T-helper 1 cell treated with Interleukin-12 subunit alpha and Interleukin-12 subunit beta and Interleukin-4 antibody, amounts not matched to agents 30 ng/mL and 1 ng/mL, for 36 hours (primary cell): ENCODE measurements at regions not wholly inside any gene's neighbourhood (a gene's known extent, or its start where the extent isn't known, plus 50 kb on each side); places are given as distances from the start of the nearest gene placed in this dataset.
"Not testable (repeated sequence)": the region's sequence is repeated elsewhere in the genome, so short reads cannot be mapped to it uniquely, and the experiment has no call there.

Experiments used
- intact Hi-C: fragments of 100-400 bp; cut with micrococcal nuclease; formaldehyde crosslinking; loops from one replicate; pipeline ENCODE4 v1.15.1; 2024

DNA sequence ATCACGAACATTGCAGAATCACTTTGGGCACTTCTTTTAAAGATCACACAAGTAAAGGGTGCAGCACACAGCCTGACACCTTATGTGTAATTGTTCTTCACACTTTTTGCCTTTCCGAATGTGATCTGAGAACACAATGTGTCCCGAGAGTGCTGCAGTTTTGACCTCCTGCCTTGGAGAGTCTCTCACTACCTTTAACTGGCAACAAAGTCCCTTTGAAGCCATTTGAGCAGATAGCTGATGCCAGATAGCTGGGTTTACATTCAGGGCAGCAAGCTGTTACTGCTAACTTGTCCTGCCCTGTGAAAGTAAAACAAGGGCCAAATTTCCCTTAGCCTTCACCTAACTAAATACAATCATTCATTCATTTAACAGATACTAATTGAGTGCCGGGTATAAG, 411.0 kb upstream of the DYNLRB2 start:
- intact Hi-C loops = no loop called here

GRCh38 chr16:80125677-80126076, 415.1 kb upstream of the DYNLRB2 start:
- intact Hi-C loops = no loop called here

DNA sequence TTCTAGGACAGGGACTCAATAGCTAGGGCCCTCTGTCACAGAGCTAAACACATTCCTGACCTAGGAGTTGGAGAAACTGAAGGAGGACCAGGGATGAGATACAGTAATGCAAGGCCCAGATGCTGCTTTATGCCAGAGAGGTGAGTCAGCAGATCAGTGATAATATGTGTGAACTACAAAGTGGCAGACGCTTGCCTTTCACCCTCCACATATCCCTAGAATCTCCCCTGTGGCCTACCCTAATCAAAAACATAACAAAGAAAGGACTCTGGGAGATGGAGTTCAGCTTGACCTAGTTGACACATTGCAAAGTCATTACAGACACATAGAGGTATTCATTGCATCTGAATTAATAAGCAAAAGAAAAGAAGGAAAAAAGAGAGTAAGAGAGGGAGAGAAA, 417.6 kb upstream of the DYNLRB2 start:
- intact Hi-C loops = no loop called here

DNA sequence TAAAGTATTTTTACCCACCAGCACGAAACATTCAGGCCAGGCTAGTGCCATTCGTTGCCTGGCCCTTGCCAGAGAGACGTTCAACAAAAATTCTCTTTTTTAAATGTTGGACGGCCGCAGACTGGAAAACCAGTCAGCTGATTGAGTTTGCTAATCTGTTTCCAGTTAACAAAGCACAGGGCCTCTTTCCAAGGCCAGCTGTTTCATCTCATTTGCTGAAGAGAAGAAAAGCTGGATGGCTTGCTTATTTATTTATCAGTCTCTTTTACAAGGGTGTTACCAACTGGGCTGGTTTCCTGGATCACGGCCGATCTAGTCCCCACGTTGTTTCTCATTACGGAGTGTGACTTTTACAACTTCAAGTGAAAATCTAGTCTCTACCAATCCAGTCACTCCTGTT, 418.7 kb upstream of the DYNLRB2 start:
- intact Hi-C loops = no loop called here

DNA sequence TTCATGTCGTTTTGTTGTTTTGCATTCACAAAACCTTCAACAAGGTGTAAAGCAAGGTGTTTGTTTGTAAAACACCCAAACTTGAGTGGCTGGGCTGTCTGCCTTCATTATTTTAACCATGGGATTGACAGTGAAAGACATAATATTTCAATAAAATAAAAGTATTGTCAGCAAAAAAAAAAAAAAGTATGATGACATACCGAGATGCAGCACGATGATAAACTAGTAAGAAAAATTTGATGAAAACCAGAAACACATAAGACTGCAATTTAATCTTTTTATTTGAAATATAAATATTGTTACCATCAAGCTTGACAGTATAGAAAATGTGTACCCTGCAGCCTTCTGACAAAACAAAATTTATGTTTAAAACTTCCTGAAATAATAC, 419.3 kb upstream of the DYNLRB2 start:
- intact Hi-C loops = no loop called here

- intact Hi-C loops = no loop called here
These were observed 419.8 kb upstream of the DYNLRB2 start for GRCh38 chr16:80120899-80121521.

GRCh38 chr16:80117556-80118130, 423.1 kb upstream of the DYNLRB2 start:
- intact Hi-C loops = no loop called here

DNA sequence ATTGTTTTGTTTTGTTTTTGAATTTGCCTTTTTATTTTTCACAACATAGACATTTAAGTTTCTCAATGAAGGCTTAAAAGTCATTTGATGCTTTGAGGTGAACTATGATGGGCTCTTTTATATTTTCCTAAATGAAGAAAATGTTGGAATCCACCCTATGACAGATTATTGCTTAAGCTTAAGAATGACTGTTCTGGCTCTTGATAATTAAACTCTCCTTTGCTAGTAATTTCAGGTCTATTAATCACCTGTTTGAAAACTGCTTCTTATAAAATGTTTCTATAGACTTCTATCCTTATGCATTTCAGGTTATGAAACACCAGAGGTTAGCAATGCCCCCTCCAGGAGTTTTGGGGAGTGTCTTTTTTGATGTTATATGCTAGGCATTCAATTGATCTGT, 424.1 kb upstream of the DYNLRB2 start:
- intact Hi-C loops = no loop called here

DNA sequence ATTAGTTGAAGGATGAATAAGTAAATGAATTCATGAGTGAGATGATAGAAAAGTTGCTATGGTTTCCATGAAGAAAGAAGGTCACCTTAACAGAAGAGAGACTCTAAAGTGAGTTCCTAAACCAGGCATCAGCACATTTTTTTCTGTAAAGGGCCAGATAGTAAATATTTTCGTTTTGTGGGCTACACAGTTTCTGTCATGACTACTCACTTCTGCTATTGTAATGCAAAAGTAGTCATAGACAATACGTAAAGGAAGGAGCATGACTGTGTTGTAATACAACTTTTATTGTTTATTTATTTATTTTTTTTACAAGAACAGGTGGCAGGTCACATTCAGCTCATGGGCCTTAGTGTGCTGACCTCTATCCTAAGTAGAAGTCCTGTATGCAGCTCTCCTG, 426.1 kb upstream of the DYNLRB2 start:
- intact Hi-C loops = no loop called here

- intact Hi-C loops = no loop called here
These were observed 426.8 kb upstream of the DYNLRB2 start for GRCh38 chr16:80113873-80114574.

DNA sequence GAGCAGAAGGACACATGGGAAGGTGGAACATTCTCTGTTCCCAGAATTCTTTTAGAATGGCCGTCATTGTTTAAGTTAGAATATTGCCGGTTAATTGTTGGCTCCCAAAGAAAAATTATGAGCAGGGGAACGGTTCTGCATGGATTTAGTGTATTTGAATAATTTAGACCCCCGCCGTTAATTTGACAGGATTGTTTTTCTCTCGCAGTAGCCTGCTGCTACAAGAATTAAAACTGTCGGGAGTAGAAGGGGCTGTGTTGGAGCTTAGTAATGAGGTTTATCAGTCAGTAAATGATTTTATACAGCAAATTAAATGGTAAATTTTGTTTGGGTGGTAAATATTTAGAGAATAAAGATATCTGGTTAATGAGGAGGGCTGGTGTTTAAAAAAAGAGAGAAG, 431.2 kb upstream of the DYNLRB2 start:
- intact Hi-C loops = no loop called here

GRCh38 chr16:80107900-80108299, 432.9 kb upstream of the DYNLRB2 start:
- intact Hi-C loops = no loop called here

DNA sequence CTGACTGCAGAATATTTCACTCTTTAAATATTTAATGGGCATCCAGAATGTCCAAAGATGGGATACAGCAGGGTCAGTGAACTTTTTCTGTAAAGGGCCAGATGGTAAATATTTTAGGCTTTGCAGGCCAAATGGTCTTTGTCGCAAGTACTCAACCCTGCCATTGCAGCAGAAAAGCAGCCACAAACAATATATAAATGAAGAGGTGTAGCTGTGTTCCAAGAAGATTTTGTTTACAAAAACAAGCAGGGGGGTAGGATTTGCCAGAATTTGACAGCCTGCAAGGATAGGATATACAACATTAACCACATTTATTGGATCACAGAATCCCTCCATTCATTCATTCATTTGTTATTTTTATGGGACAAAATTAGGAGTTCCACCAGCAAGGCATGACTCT, 435.0 kb upstream of the DYNLRB2 start:
- intact Hi-C loops = no loop called here

DNA sequence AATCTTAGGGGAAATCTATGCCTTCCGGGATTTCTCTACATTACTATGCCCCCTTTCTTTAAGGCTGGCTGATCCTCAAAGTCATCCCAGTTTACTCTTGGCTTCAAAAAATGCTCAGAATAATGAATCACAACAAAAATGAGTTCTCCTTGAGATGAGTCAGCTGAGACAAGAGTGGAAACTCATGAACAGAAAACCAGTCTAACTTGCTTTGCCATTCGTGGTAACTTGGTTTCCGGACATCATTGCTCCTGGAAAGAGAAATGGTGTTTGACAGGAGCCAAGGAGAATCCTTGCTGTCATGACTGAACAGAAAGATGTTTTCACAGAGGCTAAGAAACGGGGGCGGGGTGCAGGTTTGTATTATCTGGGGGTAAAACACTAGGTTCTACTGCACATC, 435.6 kb upstream of the DYNLRB2 start:
- intact Hi-C loops = no loop called here

- intact Hi-C loops = no loop called here
These were observed 436.4 kb upstream of the DYNLRB2 start for GRCh38 chr16:80104401-80104800.

DNA sequence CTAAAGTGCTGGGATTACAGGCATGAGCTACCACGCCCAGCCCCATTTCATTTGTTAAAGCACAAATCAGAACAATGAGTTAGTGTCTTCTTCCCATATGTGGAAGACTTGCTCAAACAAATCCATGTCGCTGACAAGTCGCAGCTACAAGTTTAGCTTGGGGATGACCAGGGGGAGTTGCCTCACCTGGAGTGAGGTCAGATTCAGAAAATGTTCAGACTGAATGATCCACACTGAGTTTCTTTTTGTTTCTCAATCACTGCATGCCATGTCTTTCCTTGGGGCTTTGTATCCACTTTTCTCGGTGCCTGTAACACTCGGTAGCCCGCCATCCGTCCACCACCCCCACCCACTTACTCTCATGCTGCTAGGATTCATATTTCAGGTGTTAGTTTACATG, 437.3 kb upstream of the DYNLRB2 start:
- intact Hi-C loops = no loop called here

- intact Hi-C loops = no loop called here
These were observed 439.8 kb upstream of the DYNLRB2 start for GRCh38 chr16:80100846-80101451.

GRCh38 chr16:80100186-80100585, 440.6 kb upstream of the DYNLRB2 start:
- intact Hi-C loops = no loop called here

DNA sequence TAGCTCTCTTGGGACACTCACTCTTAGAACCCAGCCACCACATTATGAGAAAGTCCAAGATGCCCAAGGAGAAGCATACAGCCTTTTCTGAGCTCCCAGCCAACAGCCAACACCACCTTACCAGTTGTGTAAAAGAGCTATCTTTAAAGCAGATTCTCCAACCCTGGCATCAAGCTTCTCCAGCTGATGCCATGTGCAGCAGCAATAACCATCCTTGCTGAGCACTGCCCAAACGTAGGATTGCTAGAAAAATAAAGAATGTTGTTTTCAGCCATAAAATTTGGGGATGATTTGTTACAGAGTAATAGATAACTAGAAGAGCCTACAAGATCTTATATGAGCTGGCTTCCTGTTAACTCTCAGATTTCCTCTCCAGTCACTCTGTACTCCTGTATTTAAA, 443.7 kb upstream of the DYNLRB2 start:
- intact Hi-C loops = no loop called here

DNA sequence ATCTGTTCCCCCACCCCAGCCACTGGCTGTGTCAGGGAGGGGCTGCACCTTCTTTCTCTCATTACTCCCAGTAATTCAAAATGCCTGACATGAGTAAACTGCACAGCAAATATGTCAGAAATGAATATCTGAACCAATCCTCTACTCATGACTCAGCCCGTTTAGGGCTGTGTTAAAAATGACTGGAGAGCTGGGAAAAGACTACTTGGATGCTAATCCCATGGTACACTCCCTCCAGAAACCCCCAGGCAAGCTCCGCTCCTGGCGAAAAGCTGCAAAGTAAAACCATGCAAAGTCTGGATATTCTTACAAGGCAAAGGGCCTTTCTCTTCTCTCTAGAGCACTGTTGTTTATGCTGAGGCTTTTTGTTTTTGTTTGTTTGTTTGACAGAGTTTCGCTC, 448.1 kb upstream of the DYNLRB2 start:
- intact Hi-C loops = no loop called here

DNA sequence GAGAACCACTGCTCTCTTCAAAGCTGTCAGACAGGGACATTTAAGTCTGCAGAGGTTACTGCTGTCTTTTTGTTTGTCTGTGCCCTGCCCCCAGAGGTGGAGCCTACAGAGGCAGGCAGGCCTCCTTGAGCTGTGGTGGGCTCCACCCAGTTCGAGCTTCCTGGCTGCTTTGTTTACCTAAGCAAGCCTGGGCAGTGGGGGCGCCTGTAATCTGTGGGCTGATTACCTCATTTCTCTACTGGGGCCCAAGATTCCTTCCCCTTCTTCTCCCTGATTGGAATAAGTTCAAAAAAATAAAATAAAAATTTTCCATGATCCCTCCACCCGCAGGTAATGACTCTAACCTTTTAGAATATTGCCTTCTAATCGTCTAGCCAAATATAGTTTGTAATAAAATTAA, 449.3 kb upstream of the DYNLRB2 start:
- intact Hi-C loops = not testable (repeated sequence)

DNA sequence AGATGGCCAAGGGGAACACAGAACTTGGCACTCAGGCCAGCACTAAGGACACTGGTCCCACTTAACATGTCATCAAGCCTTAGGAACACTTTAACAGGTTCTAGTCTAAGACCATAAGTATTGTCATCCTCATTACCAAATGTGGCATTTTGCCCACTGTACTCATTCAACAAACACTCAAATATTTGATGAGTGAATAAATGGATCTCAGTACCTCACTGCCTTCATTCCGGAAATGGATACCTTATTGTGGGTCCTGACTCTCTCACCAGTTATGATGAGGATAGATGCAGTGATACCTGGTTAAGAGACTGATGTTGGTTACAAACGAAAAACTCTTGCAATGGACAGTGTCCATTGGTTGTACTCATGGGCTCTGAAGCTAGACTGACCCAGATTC, 455.2 kb upstream of the DYNLRB2 start:
- intact Hi-C loops = loop anchor here (2.0 to 10.0 kb wide), 4 partner anchors 671 to 1381 kb away; no protein-coding TSS in a partner anchor
